CD4-positive, alpha-beta T cell (primary cell): ENCODE measurements at regions not wholly inside any gene's neighbourhood (a gene's known extent, or its start where the extent isn't known, plus 50 kb on each side); places are given as distances from the start of the nearest gene placed in this dataset.

Source experiments
- ATAC-seq: fragments of 200-7000 bp; cut with Tn5 transposase; one replicate; pipeline ENCODE4 v1.10.0; 2022; ENCODE audit warnings: mild to moderate bottlenecking; ENCODE audit not compliant: poor library complexity
- CTCF ChIA-PET: fragments of 350-600 bp; sonication (Branson Sonifier 250); formaldehyde crosslinking; loops from one replicate; lab custom pipeline; 2021; ENCODE audit warnings: antibody characterized with exemption, inconsistent platforms; lab: Charles Lee
- POLR2A ChIA-PET: fragments of 350-600 bp; sonication (Branson Sonifier 250); formaldehyde crosslinking; loops from one replicate; lab custom pipeline; 2021; ENCODE audit warnings: antibody characterized with exemption, inconsistent platforms; lab: Charles Lee
- DNase-seq, 14 experiments: peaks; one replicate each; pipeline ENCODE4 v3.0.0-alpha.2; 2013 to 2020; ENCODE audit warnings: mixed read lengths in 2 of 14
- H3K27ac ChIP-seq, 2 donors: one replicate each; pipeline versions ENCODE4 v1.5.1 to v1.7.0; 2013; ENCODE audit warnings: low read length in 2 of 2, low read depth in 1 of 2, mild to moderate bottlenecking in 1 of 2
- H3K27me3 ChIP-seq, 2 experiments: 1 replicate in 1 of 2; 2 replicates in 1 of 2; pipeline versions ENCODE4 v1.6.1 to v1.7.0; 2013; ENCODE audit warnings: low read length in 2 of 2, control low read depth in 1 of 2, mild to moderate bottlenecking in 1 of 2, moderate library complexity in 1 of 2; ENCODE audit not compliant: insufficient read depth in 2 of 2, control insufficient read depth in 1 of 2
- H3K36me3 ChIP-seq: one replicate; pipeline ENCODE4 v1.6.1; 2013; ENCODE audit warnings: low read length, control low read depth; ENCODE audit not compliant: insufficient read depth
- H3K4me1 ChIP-seq: one replicate; pipeline ENCODE4 v1.6.1; 2013; ENCODE audit warnings: low read length, control low read depth; ENCODE audit not compliant: insufficient read depth
- H3K4me3 ChIP-seq: one replicate; pipeline ENCODE4 v1.5.1; 2013; ENCODE audit warnings: mild to moderate bottlenecking, low read length, moderate library complexity
- H3K9me3 ChIP-seq, 2 experiments: 1 replicate in 1 of 2; 2 replicates in 1 of 2; pipeline versions ENCODE4 v1.6.1 to v1.7.0; 2013; ENCODE audit warnings: low read length in 2 of 2, mild to moderate bottlenecking in 2 of 2, control low read depth in 1 of 2, moderate library complexity in 1 of 2; ENCODE audit not compliant: control insufficient read depth in 1 of 2, insufficient read depth in 1 of 2
- H3K27ac Mint-ChIP-seq: one replicate; pipeline ENCODE4 v1.8.0; 2020; ENCODE audit warnings: mixed read lengths
- H3K27me3 Mint-ChIP-seq: one replicate; pipeline ENCODE4 v1.8.0; 2021; ENCODE audit warnings: mixed read lengths
- H3K36me3 Mint-ChIP-seq: one replicate; pipeline ENCODE4 v1.8.0; 2021; ENCODE audit warnings: low read depth, mixed read lengths
- H3K4me1 Mint-ChIP-seq: one replicate; pipeline ENCODE4 v1.8.0; 2021; ENCODE audit warnings: low read depth, mixed read lengths
- H3K4me3 Mint-ChIP-seq: one replicate; pipeline ENCODE4 v1.8.0; 2020; ENCODE audit warnings: mild to moderate bottlenecking, mixed read lengths
- H3K9me3 Mint-ChIP-seq: one replicate; pipeline ENCODE4 v1.8.0; 2020; ENCODE audit warnings: mixed read lengths
- intact Hi-C, 2 experiments: fragments of 100-400 bp; cut with DNase I in 1 of 2; cut with micrococcal nuclease in 1 of 2; formaldehyde crosslinking; loops; one replicate each; pipeline versions ENCODE4 v1.15.1 to v1.9.0; 2023 to 2025; cut with DNase I, micrococcal nuclease
- TF ChIP-seq, protein P1 (sequence below): fragments of 200-600 bp; IDR thresholded peaks from one replicate; pipeline ENCODE4 v1.8.0; 2022; ENCODE audit warnings: antibody characterized with exemption, mild to moderate bottlenecking

- Mint-ChIP-seq H3K9me3 (peaks cover 2% of the 10 kb centered on the region), H3K27ac (no peak overlapping the region), H3K4me1 (no peaks in the 10 kb centered on the region), H3K4me3 (no peak overlapping the region), H3K27me3 (no peaks in the 10 kb centered on the region), H3K36me3 (no peaks in the 10 kb centered on the region)
- Histone ChIP-seq H3K9me3 (peaks cover 0 to 5% of the 10 kb centered on the region in 2 experiments), H3K4me3 (no peak overlapping the region), H3K27ac (no peak overlapping the region), H3K36me3 (no peaks in the 10 kb centered on the region), H3K4me1 (no peaks in the 10 kb centered on the region), H3K27me3 (no peaks in the 10 kb centered on the region)
- ChIA-PET POLR2A (no interaction called here), CTCF (no interaction called here)
- no peak for DNase-seq
- TF ChIP-seq, protein P1, sequence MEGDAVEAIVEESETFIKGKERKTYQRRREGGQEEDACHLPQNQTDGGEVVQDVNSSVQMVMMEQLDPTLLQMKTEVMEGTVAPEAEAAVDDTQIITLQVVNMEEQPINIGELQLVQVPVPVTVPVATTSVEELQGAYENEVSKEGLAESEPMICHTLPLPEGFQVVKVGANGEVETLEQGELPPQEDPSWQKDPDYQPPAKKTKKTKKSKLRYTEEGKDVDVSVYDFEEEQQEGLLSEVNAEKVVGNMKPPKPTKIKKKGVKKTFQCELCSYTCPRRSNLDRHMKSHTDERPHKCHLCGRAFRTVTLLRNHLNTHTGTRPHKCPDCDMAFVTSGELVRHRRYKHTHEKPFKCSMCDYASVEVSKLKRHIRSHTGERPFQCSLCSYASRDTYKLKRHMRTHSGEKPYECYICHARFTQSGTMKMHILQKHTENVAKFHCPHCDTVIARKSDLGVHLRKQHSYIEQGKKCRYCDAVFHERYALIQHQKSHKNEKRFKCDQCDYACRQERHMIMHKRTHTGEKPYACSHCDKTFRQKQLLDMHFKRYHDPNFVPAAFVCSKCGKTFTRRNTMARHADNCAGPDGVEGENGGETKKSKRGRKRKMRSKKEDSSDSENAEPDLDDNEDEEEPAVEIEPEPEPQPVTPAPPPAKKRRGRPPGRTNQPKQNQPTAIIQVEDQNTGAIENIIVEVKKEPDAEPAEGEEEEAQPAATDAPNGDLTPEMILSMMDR: no peak
- intact Hi-C loops: no loop called here
- no peak for ATAC-seq
These were observed 264.8 kb downstream of the CETN3 start for GRCh38 chr5:90144625-90145327.

GRCh38 chr5:90142541-90142940 lies 267.0 kb downstream of the CETN3 start:
- ChIA-PET CTCF (no interaction called here), POLR2A (no interaction called here)
- no peaks in the 10 kb centered on the region for H3K27me3 ChIP-seq
- no peak overlapping the region for H3K4me3 Mint-ChIP-seq
- no peaks in the 10 kb centered on the region for H3K27me3 Mint-ChIP-seq
- intact Hi-C loops: no loop called here
- peaks cover 0 to 5% of the 10 kb centered on the region in 2 experiments for H3K9me3 ChIP-seq
- no peaks in the 10 kb centered on the region for H3K4me1 Mint-ChIP-seq
- peaks cover 2% of the 10 kb centered on the region for H3K9me3 Mint-ChIP-seq
- ATAC-seq: no peak
- H3K27ac ChIP-seq: no peak overlapping the region
- DNase-seq: no peak
- H3K4me1 ChIP-seq: no peaks in the 10 kb centered on the region
- TF ChIP-seq, protein P1: no peak
- no peaks in the 10 kb centered on the region for H3K36me3 ChIP-seq
- no peak overlapping the region for H3K4me3 ChIP-seq
- no peaks in the 10 kb centered on the region for H3K36me3 Mint-ChIP-seq
- no peak overlapping the region for H3K27ac Mint-ChIP-seq

GRCh38 chr5:90141984-90142383 lies 267.6 kb downstream of the CETN3 start:
- POLR2A ChIA-PET: no interaction called here
- Histone ChIP-seq H3K4me3 (no peak overlapping the region), H3K9me3 (peaks cover 0 to 8% of the 10 kb centered on the region in 2 experiments), H3K36me3 (no peaks in the 10 kb centered on the region), H3K27ac (no peak overlapping the region), H3K27me3 (no peaks in the 10 kb centered on the region), H3K4me1 (no peaks in the 10 kb centered on the region)
- H3K36me3 Mint-ChIP-seq: no peaks in the 10 kb centered on the region
- TF ChIP-seq, protein P1: no peak
- DNase-seq (no peak), ATAC-seq (no peak)
- CTCF ChIA-PET: no interaction called here
- no peak overlapping the region for H3K4me3 Mint-ChIP-seq
- no peaks in the 10 kb centered on the region for H3K27me3 Mint-ChIP-seq
- H3K27ac Mint-ChIP-seq: no peak overlapping the region
- intact Hi-C loops: no loop called here
- H3K4me1 Mint-ChIP-seq: no peaks in the 10 kb centered on the region
- H3K9me3 Mint-ChIP-seq: peaks cover 2% of the 10 kb centered on the region
